ENCODE measurements at regions not wholly inside any gene's neighbourhood (a gene's known extent, or its start where the extent isn't known, plus 50 kb on each side); places are given as distances from the start of the nearest gene placed in this dataset.

- TF ChIP-seq YY1 (IDR thresholded peaks at IDR 0.05; ENCODE audit: low read depth) (no peak), TCF12 (IDR thresholded peaks at IDR 0.05; ENCODE audit: low read depth) (no peak), RAD21 (IDR thresholded peaks at IDR 0.05; ENCODE audit: low read depth) (peak; percentile 40), ZBTB7A (IDR thresholded peaks at IDR 0.05; ENCODE audit: low read depth) (no peak)
- TF ChIP-seq, protein P1, sequence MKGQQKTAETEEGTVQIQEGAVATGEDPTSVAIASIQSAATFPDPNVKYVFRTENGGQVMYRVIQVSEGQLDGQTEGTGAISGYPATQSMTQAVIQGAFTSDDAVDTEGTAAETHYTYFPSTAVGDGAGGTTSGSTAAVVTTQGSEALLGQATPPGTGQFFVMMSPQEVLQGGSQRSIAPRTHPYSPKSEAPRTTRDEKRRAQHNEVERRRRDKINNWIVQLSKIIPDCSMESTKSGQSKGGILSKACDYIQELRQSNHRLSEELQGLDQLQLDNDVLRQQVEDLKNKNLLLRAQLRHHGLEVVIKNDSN (IDR thresholded peaks at IDR 0.05): no peak
- TF ChIP-seq, protein P2, sequence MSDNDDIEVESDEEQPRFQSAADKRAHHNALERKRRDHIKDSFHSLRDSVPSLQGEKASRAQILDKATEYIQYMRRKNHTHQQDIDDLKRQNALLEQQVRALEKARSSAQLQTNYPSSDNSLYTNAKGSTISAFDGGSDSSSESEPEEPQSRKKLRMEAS (IDR thresholded peaks at IDR 0.05): no peak
These were observed 421.5 kb upstream of the MEIS1 start for GRCh38 chr2:66013456-66013855.
